ENCODE measurements at regions not wholly inside any gene's neighbourhood (a gene's known extent, or its start where the extent isn't known, plus 50 kb on each side); places are given as distances from the start of the nearest gene placed in this dataset.

DNA sequence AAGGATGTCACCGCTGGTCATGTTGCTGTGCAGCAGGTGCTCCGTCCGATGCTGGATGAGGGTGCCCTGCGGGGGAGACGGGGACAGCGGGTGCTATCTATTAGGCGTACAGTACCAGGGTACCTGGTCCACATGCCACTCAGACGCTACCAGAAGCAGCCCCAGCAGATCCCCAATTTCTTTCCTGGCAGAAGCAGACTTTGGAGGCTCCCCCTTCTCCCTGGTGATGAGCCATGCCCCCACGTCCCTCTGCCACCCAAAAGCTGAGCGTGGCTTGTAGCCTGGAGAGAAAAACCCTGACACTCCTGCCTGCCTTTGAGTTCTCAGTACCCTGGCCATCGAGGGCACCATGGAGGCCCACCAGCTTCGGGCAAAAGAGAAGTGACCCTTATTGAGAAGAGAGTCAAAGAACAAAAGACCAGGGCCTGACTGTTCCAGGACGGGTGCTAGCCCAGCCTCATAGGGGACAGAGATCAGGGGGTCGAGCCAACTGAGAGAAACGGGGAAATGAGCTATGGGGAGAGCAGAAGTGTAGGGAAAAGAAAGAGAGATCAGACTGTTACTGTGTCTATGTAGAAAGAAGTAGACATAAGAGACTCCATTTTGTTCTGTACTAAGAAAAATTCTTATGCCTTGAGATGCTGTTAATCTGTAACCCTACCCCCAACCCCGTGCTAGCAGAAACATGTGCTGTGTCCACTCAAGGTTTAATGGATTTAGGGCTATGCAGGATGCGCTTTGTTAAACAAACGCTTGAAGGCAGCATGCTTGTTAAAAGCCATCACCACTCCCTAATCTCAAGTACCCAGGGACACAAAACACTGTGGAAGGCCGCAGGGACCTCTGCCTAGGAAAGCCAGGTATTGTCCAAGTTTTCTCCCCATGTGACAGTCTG lies 62.0 kb upstream of the ZNF354B start:
- TF ChIP-seq, protein P1, sequence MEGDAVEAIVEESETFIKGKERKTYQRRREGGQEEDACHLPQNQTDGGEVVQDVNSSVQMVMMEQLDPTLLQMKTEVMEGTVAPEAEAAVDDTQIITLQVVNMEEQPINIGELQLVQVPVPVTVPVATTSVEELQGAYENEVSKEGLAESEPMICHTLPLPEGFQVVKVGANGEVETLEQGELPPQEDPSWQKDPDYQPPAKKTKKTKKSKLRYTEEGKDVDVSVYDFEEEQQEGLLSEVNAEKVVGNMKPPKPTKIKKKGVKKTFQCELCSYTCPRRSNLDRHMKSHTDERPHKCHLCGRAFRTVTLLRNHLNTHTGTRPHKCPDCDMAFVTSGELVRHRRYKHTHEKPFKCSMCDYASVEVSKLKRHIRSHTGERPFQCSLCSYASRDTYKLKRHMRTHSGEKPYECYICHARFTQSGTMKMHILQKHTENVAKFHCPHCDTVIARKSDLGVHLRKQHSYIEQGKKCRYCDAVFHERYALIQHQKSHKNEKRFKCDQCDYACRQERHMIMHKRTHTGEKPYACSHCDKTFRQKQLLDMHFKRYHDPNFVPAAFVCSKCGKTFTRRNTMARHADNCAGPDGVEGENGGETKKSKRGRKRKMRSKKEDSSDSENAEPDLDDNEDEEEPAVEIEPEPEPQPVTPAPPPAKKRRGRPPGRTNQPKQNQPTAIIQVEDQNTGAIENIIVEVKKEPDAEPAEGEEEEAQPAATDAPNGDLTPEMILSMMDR (IDR thresholded peaks at IDR 0.05 in 8 of 11, conservative IDR thresholded peaks at IDR 0.05 in 3 of 11), result no peak
- TF ChIP-seq POLR2AphosphoS5 (IDR thresholded peaks at IDR 0.05), result no peak
